CD4-positive, alpha-beta T cell treated with Interleukin-6 at 100 ng/mL for 8 hours (primary cell): ENCODE measurements at regions not wholly inside any gene's neighbourhood (a gene's known extent, or its start where the extent isn't known, plus 50 kb on each side); places are given as distances from the start of the nearest gene placed in this dataset.

Experiments
- DNase-seq: peaks from one replicate; pipeline ENCODE4 v3.0.0-alpha.2; 2020; ENCODE audit warnings: mixed read lengths, low spot score

DNA sequence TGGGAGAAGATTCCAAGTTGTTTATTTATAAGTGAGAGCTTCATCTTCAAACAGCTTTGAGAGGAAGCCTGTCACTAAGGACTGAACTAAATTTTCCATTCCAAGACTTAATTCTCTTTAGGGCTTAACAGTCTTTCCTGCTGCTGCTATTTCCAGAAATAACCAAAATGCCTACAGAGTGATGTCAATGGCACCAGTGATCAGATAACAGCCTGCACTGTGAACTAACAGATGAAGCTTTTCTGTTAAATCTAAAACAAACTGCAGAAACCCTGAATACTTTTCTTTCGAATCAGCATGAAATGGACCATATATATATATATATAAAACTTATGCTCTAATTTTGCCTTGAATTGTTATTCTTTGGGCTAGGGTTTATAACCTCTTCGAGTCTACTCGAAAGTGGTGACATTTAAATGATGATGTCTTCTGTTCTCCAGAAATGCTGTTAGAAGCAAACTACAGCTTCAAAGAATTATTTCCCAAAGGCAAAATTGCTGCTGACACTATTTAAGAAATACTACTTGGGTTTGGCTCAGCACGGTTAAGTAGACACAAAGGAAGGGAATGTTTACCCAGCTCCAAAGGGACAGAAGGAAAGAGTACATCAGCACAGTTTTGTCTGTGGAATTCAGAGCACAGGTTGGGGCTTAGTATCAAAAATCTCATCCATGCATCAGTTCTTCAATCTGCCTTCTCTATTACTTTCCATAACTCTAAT, 238.5 kb upstream of the LRRN1 start:
- DNase-seq = no peak

DNA sequence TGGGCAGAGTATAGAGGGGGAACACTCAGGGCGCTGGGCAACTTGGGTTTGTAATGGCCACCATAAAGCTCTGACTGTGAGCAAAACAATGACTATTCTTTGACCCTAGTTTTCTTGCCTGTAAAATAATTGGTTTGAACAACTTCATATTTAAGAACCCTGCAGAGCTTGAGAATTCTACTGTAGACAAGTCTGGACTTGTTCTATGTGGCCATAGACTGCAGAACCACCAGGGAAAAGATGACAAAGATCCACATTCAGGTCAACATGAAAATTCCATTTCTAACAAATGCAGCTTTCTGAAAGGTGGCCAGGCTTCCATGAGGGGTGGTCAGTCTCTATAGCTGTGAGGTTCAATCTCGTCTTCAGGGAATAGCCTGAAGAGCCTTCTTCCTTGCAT, 239.4 kb upstream of the LRRN1 start:
- DNase-seq = no peak

DNA sequence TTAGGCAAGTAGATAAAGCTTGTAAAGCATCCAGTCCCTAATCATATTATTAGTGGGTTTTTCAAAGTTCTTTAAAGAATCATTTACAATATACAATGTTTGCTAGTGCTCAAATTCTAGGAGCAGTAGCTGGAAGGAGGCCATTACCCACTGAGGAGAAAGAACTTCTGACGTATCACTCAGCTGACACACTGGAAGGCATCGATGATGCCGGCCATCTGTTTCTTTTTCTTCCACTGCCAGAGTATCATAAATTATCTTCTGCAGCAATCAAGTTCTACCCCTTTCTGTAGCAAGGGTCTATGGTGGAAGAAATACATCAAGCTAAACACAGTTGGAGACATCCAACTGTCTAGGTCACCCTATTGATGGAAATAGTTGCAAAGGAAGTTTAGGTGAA, 243.2 kb upstream of the LRRN1 start:
- no peak for DNase-seq

DNA sequence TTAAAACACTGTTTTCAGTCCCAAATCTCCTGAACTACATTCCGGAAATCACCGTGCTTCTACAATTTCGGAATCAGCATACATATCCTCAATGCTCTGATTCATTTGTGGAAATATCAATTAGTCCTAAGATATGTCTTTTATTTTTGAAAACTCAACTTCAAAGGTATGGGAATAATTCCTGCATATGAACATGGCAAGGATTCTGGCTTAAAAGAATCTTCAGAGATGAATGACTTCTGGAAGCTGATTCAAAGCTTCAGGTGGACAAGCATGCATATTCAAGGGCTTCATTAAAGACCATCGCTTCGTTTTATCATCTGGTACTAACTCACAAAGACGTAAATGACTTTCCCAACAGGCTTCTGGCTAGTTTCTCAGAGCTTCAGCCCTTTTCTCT, 246.0 kb upstream of the LRRN1 start:
- DNase-seq = no peak

DNA sequence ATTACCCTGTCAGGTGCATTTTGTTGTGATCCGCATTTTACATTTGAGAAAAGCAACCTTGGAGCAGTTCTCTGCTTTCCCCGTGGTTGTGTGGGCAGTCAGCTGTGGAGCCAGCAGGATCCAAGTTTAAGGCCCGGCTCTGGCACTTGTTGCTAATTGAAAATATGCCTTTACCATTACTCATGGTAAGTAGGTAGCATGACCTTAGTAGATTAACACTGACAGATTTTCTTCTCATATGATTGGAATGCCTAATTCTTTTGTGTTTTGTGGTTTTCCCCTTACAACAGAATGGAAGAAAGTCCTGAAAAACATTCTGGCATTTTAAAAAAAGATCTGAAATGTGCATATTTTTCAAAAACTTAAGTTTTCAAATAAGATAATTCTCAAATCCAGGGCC, 246.5 kb upstream of the LRRN1 start:
- DNase-seq = no peak

DNA sequence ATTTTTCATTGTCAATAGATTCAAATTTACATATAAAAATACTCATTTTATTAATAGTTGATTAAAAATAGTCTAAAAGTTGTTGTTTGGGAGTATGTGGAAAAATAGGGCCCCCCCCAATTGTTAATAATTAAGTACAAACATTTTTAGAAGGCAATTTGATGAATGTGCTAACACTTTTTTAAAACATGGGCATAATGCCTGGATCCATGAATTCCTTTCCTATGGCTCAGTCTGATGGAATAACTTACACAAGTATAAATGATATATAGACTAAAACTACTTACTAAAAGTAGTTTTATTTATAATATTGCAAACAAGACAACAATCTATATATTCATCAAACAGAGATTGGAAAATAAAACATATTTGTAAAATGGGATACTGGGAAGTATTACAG, 247.2 kb upstream of the LRRN1 start:
- no peak for DNase-seq

DNA sequence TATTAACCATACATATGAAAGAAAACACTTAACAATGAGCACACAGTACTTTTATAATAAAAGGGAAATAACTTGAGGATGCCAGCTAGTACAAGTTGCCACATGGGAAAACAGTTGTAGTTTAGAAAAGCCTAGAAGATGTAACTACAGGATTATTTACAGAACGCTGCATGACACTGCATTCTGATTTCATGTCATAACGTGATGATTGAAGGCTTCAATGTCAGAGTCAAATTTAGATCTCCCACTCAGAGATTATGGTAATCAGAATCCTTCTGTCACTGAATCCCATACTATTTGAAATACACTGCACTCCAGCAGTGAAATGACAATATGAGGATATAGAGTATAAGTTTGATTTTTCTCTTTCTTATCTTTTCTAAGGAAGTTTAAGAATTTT, 253.9 kb upstream of the LRRN1 start:
- no peak for DNase-seq

DNA sequence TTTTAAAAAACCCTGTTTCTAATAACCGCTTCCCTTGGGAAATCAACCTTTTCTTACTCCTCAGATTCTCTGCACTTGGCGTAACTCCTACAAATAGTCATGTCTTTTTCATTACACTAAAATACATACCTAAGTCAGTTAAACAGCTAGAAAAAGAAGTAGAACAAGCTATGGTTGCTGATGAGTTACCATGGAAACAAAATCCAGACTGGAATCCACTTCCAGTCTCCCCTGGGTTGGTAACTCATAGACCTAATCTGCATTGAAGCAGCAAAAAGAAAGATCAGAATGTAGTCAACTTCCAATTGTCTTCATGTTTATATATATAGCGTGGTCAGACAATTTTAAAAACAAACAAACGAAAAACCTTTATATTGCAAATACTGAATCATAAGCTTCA, 260.8 kb upstream of the LRRN1 start:
- no peak for DNase-seq

DNA sequence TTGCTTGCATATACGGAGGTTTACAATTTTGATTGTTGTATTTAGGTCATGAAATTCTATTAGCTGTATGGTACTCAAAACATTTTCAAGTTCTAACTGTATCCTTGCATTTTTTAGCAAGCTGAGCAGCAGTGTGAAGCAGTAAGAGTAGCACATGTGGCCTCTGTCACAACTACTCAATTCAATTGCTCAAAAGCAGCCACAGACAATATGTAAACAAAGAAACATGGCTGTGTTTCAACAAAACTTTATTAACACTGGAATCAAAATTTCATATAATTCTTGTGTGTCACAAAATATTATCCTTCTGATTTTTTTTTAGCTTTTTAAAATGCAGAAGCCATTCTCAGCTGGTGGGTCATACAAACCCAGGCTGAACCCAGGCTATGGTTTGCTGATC, 266.7 kb upstream of the LRRN1 start:
- DNase-seq = no peak

DNA sequence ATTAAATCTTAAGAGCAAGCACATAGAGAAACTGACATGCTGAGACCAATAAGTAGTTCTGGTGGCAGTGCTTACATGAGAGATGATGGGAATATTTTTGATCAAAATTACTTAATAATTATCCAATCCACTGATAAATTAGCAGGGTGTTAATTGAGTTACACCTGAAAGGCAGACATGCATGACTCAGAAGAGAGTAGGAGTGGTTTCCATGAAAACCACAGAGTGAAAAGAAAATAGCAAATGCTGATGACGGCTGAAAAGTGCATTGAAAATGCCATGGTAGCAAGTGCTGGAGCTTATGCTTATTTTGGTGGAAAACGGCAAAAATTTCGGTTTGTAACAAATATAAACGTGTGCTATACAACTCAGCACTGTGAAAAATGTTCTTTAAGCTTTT, 267.8 kb upstream of the LRRN1 start:
- no peak for DNase-seq

DNA sequence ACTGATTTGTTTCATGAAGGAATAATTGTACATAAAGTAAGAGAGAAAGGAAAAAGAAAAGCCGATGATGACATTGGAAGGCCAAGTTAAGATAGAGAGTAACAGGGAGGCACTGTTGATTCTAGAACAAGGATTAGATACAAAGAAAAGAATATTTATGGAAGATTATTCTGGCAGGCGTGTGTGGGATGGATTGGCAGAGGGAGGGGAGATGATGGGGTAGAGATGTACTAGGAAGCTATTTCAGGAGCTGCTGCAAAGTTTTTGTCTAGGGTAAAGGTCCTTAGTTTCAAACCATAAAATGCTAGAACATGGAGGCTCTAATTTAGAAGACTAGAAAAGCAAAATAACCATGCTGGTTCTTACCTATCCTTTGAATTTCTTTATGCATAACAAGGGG, 280.0 kb upstream of the LRRN1 start:
- no peak for DNase-seq

DNA sequence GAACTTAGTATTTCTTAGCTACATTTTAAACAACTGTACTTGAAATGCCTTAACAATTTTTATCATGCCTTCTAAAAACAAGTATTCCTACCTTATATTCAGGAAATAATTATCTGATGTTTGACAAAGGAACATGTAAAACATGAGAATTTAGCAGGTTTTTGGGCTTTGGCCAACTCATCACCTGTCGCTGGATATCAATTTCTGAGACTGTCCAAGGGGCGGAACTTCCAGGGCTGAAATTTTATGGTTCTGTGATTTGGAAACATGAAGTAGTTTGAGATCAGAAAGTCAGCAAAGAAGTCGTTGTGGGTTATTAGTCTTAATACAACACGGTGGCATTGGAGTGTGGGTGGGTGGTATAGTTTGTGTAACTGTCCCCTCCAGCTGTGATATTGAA, 282.2 kb upstream of the LRRN1 start:
- no peak for DNase-seq

DNA sequence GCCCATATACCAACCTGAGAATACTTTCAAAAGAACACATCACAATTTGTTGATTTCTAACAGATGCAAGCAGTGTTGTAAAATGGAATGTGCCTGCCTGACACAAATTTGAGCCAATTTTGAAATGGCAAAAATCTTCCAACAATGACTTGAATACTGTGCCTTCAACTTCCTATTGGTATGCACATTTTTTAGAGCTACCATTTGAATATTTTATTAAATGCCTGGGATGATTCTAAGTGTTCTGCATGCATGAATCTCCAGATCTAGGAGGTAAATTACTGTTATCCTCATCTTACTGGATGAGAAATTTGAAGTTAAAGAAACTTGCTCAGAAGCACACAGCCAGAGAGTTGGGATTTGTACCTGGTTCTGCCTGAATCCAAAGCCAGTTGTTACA, 282.8 kb upstream of the LRRN1 start:
- DNase-seq = no peak

DNA sequence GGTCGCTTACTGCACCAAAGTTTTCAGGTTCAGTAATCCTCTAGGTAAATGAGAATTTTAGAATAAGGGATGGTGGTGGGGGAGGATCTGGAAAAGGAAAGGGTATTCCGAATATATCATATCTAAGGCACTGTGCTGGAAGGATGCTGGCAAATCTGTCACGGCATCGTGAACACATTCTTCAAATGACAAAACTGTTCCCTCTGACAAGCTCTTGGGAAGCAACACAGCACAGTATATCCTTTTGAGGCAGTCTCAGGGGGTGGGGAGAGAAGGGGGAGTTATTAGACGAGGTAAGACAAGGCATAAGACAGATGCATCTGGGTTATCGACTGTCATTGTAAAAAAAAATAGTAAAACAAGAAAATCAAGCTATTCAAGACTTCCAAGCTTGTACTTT, 289.6 kb upstream of the LRRN1 start:
- DNase-seq = no peak

DNA sequence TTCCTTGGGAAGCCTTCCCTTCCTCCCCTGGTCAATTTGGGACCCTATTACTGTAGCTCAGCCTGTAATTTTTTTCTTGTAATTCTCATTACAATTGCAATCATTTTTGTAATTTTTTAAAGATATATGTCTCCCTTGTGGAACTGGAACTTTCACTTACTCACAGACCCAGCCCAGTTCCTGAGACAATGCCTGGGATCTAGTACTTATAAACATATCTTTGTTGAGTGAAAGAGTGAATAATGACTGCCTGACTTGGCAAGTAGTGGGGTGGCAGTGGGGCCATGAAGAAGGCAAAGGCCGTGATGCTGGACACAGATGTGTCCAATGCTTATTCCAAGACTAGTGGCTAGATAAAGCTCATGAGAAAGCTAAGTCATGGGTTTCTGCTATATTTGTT, 294.5 kb upstream of the LRRN1 start:
- no peak for DNase-seq

DNA sequence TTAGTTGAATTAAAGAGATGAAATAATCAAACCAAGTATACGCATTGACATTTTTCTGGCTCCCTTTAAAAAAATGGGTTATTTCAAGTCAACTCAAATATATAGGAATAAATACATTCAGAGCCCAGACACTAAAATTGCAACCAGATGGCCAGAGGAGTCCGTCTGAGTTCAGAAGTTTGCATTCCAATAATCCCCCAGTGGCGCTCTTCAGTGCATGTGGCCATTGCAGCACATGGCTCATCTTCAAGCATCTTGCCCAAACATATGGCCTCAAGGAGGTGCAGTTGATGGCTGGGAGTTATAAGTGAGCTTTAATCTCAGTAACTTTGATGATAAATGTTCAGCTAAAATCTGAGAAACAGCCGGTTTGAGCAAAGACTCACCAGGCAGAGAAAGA, 295.8 kb upstream of the LRRN1 start:
- DNase-seq = no peak

DNA sequence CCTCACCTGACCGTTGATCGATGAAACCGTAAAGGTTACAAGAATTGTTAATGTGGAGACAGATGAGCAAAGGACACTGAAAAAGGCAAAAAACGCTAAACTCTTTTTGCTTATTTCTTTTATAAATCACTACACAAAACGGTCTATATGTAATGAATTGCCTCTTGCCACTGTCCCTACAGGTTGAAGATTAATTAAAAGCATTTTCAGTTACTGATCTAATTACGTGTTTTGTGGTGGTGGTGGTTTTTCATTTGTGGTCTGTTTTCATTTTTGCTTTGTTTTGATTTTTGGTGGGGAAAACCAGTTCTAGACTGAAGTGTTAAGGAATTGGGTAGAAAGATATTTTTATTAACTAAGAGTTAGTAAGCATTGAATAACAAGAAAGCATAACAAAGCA, 299.2 kb upstream of the LRRN1 start:
- DNase-seq = no peak

DNA sequence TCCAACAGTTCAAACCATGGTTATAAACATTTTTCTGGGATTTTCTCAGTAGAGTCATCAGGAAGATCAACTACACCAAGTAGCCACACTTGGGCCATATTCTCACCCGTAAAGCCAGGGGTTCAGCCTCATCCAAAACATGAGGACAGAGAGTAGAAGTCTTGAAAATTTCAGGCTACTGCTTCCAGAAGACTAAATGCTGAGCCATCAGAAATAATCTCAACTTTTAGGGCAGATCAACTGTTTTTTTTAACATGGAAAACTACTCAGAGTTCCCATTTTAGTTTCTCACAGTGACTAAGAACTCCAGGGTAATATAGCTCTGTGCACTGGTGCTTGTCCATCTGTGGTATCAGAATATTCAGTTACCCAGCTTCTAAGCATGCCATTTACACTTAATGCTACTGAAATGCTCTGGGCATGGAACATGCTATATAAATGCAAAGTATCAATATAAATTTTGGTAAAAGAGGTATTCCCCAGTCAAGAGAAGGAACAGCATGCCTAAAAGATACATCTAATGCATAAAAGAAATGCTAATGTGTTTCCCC, 300.1 kb upstream of the LRRN1 start:
- no peak for DNase-seq

DNA sequence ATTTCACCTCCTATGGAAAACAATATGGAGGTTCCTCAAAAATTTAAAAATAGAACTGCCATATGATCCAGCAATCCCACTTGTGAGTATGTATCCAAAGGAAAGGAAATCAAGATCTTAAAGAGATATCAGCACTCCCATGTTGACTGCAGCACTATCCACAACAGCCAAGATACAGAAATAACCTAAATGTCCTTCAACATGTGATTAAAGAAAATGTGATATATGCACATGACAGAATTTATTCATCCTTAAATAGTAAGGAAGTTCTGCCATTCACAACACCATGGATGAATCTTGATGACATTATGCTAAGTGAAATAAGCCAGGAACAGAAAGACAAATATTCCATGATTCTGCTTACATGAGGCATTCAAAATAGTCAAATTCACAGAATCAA, 303.6 kb upstream of the LRRN1 start:
- DNase-seq = no peak

DNA sequence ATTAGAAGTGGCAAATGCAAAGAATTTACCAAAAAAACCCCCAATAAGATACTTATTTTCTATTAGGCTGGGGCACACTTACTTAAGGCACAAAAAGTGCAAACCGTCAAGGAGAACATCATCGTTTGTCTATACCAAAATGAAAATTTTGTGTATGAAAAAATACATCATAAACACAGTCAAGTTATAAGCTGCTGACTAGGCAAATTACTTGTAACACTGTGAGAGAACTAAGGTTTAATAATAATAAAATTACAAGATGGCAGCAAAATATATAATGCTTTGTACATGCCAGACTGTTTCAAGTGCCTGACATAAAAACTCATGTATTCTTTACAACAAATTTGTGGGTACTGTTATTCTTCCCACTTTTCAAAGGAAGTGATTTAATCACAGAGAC, 297.2 kb upstream of the CRBN start:
- DNase-seq = no peak

DNA sequence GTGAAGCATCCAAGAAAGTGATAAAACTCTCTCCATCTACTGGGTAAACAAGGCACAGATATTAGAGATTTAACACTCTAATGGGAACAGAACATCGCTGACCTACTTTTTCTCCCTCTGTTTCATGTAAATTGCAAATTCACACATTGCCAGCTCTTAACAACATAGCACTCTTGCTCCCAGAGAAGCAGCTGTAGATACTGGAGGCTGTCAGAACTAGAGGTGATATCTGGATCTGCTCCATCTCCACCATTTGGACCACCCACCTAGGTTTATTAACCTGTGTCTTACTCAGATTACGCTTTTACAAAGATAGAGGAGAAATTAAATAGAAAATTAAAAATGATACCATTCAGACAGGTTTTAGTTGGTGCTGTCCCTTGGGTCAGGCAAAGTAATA, 289.1 kb upstream of the CRBN start:
- DNase-seq = no peak

DNA sequence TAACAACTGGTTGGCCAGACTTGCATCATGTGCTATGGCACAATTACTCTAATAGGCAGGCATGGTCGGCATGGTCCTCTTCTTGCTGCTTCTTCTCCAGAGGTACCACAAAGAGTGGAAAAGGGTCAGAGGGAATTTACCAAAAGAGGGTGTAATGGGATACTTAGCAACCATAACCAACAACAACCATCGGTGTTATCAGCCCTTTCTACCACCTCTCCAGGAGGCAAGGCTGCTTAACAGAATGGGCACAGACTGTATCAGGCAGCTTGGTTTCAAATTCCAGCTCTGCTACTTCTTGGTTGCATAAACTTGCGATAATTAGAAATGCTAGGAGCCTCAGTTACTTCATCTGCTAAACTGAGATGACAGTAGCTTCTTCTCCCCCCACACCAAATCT, 284.6 kb upstream of the CRBN start:
- no peak for DNase-seq

DNA sequence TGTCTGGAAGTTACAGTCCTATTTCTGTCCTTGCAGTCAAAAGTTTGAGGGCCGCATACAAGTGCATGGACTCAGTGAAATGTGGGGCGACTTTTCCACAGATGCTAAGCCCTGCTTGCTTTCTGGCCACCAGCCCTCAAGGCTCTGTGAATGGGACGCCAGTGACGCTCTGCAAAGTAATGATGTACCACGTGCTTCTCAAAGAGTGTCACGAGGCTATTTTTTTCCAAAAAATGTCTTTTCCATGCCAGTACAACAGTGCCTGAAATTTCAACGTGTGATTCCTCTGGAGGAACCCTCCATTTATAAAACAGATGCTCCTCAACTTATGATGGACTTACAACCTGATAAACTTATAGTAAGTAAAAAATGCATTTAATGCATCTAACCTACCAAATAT, 281.8 kb upstream of the CRBN start:
- DNase-seq = no peak

DNA sequence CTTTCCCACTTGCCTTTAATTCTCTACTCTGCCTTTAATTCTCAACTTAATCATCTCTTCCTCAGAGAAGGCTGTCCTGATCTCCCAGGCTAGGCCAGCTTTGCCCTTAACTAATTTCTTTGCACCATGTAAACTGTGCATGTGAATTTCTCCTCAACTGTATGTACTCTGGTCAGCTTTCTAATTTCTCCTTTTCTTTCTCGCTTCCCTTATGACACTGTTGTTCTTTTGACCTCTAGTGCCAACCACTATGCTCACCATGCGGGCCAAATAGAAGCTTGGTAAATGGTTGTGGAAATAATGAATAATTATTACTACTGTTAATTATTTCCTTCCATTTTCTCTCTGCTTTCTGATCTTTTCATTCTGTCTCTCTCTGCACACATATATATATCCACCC, 269.0 kb upstream of the CRBN start:
- no peak for DNase-seq

DNA sequence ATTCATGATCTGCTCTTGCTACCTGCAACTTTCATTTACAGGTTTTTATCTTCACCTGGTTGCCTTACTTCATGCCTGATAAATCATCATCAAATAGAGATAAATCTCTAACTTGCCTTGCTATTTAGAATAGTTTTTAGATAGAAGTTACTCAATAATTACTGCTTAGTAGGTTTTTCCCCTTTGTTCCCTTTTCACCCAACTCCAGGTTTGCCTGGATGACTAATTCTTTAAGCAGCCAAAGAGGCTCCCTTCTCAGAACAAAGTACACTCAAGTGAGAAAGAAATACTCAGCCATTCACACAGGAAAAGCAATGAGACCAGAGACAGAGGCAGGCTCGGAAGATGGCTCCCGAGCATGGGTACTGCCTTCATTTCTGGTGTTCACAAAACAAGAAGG, 268.1 kb upstream of the CRBN start:
- DNase-seq = no peak
